ENCODE measurements at regions not wholly inside any gene's neighbourhood (a gene's known extent, or its start where the extent isn't known, plus 50 kb on each side); places are given as distances from the start of the nearest gene placed in this dataset.

- DNase-seq (ENCODE audit: low read depth), result no peak
- no peak for TF ChIP-seq CTCF (IDR thresholded peaks at IDR 0.05; ENCODE audit: low read length, missing control alignments)
- H3K4me3 ChIP-seq (replicated peaks; ENCODE audit: low read depth, low read length), result no peak overlapping the region
Measured at GRCh38 chr14:83467811-83468210, 1934.2 kb upstream of the SEL1L start.

DNA sequence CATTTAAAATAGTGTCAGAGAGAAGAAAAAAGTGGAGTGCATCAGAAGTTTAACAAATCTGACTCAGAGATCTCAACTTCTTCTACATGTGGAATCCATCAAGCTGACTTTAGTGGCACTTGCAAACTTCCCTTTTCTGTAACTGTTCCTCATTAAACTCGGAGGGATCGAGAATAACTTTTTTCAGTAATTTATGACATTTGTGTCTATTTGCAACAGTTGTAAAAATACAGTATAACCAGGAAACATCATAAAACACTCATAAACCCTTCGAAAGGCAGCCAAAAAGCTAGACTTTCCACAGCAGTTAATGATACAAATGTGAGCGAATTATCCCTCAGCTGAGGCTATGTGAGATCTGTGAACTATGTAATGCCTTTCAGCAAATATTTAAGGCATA lies 1936.8 kb upstream of the SEL1L start:
- H3K4me3 ChIP-seq (replicated peaks; ENCODE audit: low read depth, low read length), result no peak overlapping the region
- no peak for TF ChIP-seq CTCF (IDR thresholded peaks at IDR 0.05; ENCODE audit: low read length, missing control alignments)
- DNase-seq (ENCODE audit: low read depth), result no peak

DNA sequence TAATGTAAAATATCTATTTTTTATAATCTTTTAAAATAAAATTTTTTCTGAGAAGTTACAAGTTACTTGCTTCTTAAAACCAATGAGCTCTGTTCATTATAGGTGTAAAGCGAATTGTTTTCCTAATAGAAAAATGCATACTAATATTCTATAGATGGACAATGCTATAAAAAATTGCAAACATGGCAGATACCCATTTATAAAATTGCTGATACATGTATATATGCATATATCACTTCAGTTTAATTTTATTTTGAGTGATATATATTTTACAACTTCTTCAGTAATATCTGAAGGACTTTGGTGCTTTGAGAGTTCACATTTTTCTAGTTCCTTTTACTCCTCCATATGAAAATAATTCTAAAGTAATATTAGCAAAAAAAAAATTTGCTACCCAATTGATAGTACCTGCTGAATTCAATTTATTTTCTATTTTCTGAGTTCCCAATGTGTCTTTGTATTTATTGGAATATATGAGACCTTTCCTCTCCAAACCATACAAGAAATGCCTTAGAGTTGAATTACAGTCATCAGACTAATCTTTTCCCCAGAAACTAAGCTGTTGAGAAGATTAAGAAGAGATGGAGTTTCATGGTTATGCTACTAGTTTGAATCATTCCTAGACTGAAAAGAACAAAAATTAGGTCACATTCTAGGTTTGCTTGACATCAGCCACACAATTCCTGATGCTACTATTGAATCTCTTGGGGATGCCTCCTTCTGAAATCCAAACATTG lies 1937.5 kb upstream of the SEL1L start:
- TF ChIP-seq CTCF (IDR thresholded peaks at IDR 0.05; ENCODE audit: low read length, missing control alignments), result no peak
- H3K4me3 ChIP-seq (replicated peaks; ENCODE audit: low read depth, low read length), result no peak overlapping the region
- no peak for DNase-seq (ENCODE audit: low read depth)

DNA sequence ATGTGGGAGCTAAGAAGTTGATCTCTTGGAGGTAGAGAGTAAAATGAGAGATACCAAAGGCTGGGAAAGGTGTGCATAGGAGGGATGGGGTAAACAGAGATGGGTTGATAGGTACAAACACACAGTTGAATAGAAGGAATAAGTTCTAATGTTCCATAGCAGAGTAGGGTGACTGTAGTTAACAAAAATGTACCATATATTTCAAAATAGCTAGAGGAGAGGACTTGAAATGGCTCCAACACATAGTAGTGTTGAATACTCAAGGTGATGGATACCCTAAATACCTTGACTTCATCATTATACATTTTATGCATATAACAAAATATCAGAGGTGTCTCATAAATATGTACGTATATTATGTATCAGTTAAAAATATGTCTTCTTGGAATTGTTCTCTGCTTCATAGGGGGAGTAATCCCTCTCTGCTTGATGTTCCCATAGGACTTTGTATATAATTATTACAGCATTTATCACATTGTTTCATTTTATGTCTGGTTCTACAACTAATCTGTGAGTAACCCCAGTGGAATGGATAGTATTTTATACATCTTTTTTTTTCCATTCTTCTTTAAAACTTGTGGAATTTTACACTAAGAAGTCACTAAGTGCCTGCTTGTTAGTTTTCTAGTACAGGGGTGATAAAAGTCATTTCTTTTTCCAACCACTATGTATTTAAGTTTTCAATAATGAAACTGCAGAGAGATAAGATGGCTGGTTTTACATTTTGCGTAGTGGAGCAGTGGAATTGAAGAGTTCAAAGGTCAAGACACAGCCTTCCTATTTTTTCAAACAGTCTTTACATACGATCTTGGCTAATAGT lies 1940.0 kb upstream of the SEL1L start:
- no peak overlapping the region for H3K4me3 ChIP-seq (replicated peaks; ENCODE audit: low read depth, low read length)
- no peak for TF ChIP-seq CTCF (IDR thresholded peaks at IDR 0.05; ENCODE audit: low read length, missing control alignments)
- peak; percentile 35 for DNase-seq (ENCODE audit: low read depth)

DNA sequence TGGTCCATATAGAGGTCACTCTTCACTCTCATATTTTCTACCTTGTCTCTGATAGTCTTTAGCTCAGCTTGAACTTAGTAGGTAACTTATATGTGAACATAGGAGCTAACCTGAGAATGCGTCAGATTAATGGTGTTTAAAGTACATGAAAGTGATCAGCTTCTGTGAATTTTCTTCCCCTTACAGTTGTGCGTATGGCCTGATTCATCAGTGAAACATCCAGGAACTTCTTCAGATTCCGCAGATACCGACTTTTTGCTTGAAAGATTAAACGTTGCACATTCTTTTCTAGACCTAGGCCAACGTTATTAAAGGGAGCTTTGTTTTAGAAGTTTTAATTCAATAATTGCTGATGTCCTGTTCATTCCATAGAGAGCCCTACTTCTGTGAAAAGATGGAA lies 1945.1 kb upstream of the SEL1L start:
- TF ChIP-seq CTCF (IDR thresholded peaks at IDR 0.05; ENCODE audit: low read length, missing control alignments), result no peak
- DNase-seq (ENCODE audit: low read depth), result peak; percentile 22
- no peak overlapping the region for H3K4me3 ChIP-seq (replicated peaks; ENCODE audit: low read depth, low read length)

DNA sequence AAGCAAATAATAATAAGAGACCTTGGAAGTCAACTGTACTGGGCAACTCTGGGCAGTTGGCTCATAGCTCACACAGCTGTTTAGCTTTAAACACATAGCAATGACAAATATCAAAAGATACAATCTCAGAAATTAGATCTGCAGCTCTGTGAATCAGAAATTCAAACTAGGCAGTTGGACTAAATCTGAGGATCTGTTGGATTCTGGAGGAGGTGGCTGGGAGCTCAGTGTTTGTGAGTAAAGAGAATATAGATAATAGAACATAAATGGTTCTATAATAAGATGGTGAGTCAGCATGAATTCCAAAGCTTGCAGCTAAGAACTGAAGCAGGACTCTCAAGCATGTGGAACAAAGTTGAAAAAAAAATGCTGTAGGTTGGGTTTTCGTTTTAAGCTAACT lies 1949.4 kb upstream of the SEL1L start:
- H3K4me3 ChIP-seq (replicated peaks; ENCODE audit: low read depth, low read length), result no peak overlapping the region
- TF ChIP-seq CTCF (IDR thresholded peaks at IDR 0.05; ENCODE audit: low read length, missing control alignments), result no peak
- peak; percentile 36 for DNase-seq (ENCODE audit: low read depth)

Data from fibroblast of pulmonary artery (primary cell).